Activated T-cell treated with anti-CD3 and anti-CD28 coated beads for 48 hours (primary cell): ENCODE measurements at regions not wholly inside any gene's neighbourhood (a gene's known extent, or its start where the extent isn't known, plus 50 kb on each side); places are given as distances from the start of the nearest gene placed in this dataset.
"Not testable (repeated sequence)": the region's sequence is repeated elsewhere in the genome, so short reads cannot be mapped to it uniquely, and the experiment has no call there.

Source experiments
- DNase-seq: peaks from one replicate; pipeline ENCODE4 v3.0.0-alpha.2; 2020; ENCODE audit warnings: low read depth

GRCh38 chr3:27556887-27557286, 72.7 kb upstream of the SLC4A7 start:
- no peak for DNase-seq

GRCh38 chr3:27554706-27555105, 70.5 kb upstream of the SLC4A7 start:
- no peak for DNase-seq

- DNase-seq = no peak
Measured at GRCh38 chr3:27553886-27554540, 69.8 kb upstream of the SLC4A7 start.

GRCh38 chr3:27552708-27553107, 68.5 kb upstream of the SLC4A7 start:
- not testable (repeated sequence) for DNase-seq

GRCh38 chr3:27551413-27551812, 67.2 kb upstream of the SLC4A7 start:
- DNase-seq = not testable (repeated sequence)

- no peak for DNase-seq
Measured at GRCh38 chr3:27545061-27545460, 60.9 kb upstream of the SLC4A7 start.

GRCh38 chr3:27544372-27544865, 60.2 kb upstream of the SLC4A7 start:
- DNase-seq = no peak

GRCh38 chr3:27542476-27542875, 58.3 kb upstream of the SLC4A7 start:
- DNase-seq = no peak

- DNase-seq = no peak
Measured at GRCh38 chr3:27540231-27540630, 56.0 kb upstream of the SLC4A7 start.

- no peak for DNase-seq
Measured at GRCh38 chr3:27536491-27536890, 52.3 kb upstream of the SLC4A7 start.

- no peak for DNase-seq
Measured at GRCh38 chr3:27535809-27536392, 51.7 kb upstream of the SLC4A7 start.

GRCh38 chr3:27533718-27534573, 49.8 kb upstream of the SLC4A7 start:
- no peak for DNase-seq
